ENCODE measurements at regions not wholly inside any gene's neighbourhood (a gene's known extent, or its start where the extent isn't known, plus 50 kb on each side); places are given as distances from the start of the nearest gene placed in this dataset.

DNA sequence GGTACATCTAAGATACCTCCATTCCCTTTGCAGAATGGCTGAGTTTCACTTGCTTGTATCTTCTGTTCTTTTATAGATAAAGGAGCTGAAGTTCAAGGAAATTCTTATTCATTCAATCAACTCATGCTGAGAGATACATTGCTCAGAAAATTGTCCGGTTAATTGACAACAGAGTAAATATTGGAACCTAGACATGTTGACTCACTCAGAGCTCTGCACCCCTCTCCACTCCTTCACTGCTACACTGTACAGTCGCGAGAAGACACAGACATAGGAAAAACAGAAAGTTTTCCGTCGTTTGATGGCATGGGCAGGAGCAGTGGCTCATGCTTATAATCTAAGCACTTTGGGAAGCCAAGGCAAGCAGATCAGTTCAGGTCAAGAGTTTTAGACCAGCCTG lies 690.5 kb upstream of the SOX9 start:
- H3K9me3 ChIP-seq = no peaks in the 10 kb centered on the region
- H3K4me1 ChIP-seq (ENCODE audit: insufficient read depth) = no peaks in the 10 kb centered on the region
- H3K4me3 ChIP-seq = no peak overlapping the region
- no peaks in the 10 kb centered on the region for H3K27me3 ChIP-seq
- DNase-seq = no peak
- WGBS, 3 donors = 83 to 90% (median 87%) methylated on average over 5 of the region's 5 CpGs
- TF ChIP-seq, protein P1, sequence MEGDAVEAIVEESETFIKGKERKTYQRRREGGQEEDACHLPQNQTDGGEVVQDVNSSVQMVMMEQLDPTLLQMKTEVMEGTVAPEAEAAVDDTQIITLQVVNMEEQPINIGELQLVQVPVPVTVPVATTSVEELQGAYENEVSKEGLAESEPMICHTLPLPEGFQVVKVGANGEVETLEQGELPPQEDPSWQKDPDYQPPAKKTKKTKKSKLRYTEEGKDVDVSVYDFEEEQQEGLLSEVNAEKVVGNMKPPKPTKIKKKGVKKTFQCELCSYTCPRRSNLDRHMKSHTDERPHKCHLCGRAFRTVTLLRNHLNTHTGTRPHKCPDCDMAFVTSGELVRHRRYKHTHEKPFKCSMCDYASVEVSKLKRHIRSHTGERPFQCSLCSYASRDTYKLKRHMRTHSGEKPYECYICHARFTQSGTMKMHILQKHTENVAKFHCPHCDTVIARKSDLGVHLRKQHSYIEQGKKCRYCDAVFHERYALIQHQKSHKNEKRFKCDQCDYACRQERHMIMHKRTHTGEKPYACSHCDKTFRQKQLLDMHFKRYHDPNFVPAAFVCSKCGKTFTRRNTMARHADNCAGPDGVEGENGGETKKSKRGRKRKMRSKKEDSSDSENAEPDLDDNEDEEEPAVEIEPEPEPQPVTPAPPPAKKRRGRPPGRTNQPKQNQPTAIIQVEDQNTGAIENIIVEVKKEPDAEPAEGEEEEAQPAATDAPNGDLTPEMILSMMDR (IDR thresholded peaks at IDR 0.05) = no peak
- TF ChIP-seq POLR2A (IDR thresholded peaks at IDR 0.05) = no peak
- no peak for TF ChIP-seq EP300 (IDR thresholded peaks at IDR 0.05)
- H3K36me3 ChIP-seq = no peaks in the 10 kb centered on the region
- H3K27ac ChIP-seq = no peak overlapping the region
- intact Hi-C loops (cut with DNase I) = no loop called here

DNA sequence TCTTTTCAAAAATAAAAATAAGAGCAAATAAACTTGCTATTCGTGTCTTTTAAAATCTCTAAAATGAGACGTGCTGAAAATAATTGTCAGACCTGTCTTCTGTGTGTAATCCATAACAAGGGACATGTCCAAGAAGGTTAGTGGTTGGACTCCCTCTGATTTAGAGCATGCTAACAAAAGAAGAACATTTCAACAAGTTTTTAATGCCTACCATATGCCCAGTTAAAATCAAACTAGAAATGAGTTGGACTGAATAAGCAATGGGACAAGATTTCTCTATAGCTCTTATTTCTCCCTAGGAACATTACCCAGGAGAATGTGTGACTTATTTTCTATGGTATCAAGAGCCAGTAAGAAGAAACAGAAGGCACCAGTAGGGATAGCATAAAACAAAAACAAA lies 689.7 kb upstream of the SOX9 start:
- H3K27ac ChIP-seq = no peak overlapping the region
- WGBS, 3 donors = 61 to 82% (median 67%) methylated on average over 2 of the region's 2 CpGs
- DNase-seq = no peak
- H3K27me3 ChIP-seq = no peaks in the 10 kb centered on the region
- H3K4me1 ChIP-seq (ENCODE audit: insufficient read depth) = no peaks in the 10 kb centered on the region
- H3K4me3 ChIP-seq = no peak overlapping the region
- no peaks in the 10 kb centered on the region for H3K36me3 ChIP-seq
- intact Hi-C loops (cut with DNase I) = no loop called here
- no peak for TF ChIP-seq POLR2A (IDR thresholded peaks at IDR 0.05)
- TF ChIP-seq EP300 (IDR thresholded peaks at IDR 0.05) = no peak
- TF ChIP-seq, protein P1 (IDR thresholded peaks at IDR 0.05) = no peak
- no peaks in the 10 kb centered on the region for H3K9me3 ChIP-seq

DNA sequence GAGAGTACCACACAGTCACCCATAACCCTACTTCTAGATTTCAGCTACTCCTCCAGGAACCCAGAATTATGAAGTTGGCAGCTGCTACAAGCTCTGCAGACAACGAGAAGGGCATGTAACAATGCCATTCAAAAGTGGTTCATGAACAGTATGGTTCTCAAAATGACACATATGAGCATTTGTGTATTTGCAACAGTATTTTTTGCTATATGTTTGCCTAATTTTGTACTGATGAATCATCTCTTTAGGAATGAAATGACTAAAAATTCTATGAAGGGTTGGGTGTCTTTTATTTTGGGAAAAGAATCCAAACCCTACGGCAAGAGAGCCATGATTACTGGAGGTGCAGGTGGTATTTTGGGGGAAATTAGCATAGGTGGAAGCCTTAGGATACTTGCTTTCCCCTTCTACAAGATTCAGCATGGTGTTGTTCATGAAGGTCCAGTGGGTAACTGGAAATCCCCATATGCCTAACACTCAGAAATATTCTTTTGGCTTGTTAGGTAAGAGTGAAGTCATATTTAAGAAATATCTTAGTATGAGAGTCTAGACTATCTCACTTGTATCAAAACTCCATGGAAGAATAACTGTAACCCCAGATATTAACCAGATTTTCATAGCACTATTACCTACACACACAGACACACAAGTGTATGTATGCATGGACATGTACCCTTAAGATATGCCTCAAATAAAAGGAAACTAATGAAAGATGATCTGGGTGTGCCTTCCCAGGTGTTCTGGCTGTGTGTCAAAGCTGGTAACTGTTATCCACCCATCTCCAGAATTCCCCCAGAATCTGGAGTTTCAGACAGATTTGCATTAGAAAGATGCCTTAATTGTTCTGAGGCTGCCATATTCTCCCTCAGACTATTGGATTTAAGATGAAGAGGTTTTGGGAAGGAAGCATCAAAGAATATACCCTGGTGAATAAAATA lies 688.2 kb upstream of the SOX9 start:
- no peak overlapping the region for H3K4me3 ChIP-seq
- WGBS, 3 donors = 67 to 74% (median 71%) methylated on average over 2 of the region's 2 CpGs
- H3K27me3 ChIP-seq = no peaks in the 10 kb centered on the region
- no peaks in the 10 kb centered on the region for H3K36me3 ChIP-seq
- H3K9me3 ChIP-seq = no peaks in the 10 kb centered on the region
- H3K27ac ChIP-seq = no peak overlapping the region
- no peaks in the 10 kb centered on the region for H3K4me1 ChIP-seq (ENCODE audit: insufficient read depth)
- intact Hi-C loops (cut with DNase I) = no loop called here
- TF ChIP-seq POLR2A (IDR thresholded peaks at IDR 0.05) (no peak), EP300 (IDR thresholded peaks at IDR 0.05) (no peak)
- no peak for DNase-seq

DNA sequence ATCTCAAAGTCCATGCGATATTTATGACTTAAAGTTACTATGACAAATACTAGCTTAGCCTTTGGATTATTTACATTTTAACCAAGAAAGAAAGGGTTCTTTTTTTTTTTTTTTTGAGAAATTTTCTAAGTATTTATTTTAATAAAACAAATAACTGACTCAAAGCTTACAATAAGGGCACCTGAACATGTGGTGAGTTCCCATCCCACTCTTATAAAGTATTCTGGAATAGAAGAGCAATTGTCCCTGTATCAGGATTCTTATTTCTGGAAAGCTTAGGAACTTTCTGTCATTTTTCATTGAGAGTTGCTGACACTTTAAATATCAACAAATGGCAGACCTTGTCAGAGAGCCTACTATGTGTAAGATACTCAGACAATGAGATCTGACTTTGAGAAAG lies 686.1 kb upstream of the SOX9 start:
- no peaks in the 10 kb centered on the region for H3K27me3 ChIP-seq
- TF ChIP-seq, protein P1 (IDR thresholded peaks at IDR 0.05) = no peak
- TF ChIP-seq POLR2A (IDR thresholded peaks at IDR 0.05) (no peak), EP300 (IDR thresholded peaks at IDR 0.05) (no peak)
- no peak overlapping the region for H3K4me3 ChIP-seq
- no peaks in the 10 kb centered on the region for H3K4me1 ChIP-seq (ENCODE audit: insufficient read depth)
- H3K36me3 ChIP-seq = no peaks in the 10 kb centered on the region
- no peak overlapping the region for H3K27ac ChIP-seq
- no peaks in the 10 kb centered on the region for H3K9me3 ChIP-seq
- 88 to 97% (median 95%) methylated on average over 1 of the region's 1 CpG for WGBS, 3 donors
- DNase-seq = no peak
- intact Hi-C loops (cut with DNase I) = no loop called here

DNA sequence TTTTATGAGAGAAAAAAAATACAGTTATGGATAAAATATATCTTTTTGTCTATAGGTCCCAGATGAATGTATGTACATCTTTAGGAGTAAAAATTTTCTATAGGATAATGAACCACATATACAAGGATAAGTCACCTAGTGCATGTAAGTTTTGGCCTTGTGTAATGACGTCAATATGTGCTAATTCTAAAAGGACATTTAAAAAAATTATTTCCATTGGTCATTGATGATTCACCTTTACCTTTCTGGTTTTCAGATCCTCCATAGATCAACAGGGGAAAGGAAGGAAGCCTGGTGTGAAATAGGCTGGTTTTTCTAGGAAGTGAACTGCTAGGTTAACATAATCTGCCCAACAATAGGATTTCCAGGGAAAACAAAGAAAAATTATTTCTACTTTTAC lies 684.3 kb upstream of the SOX9 start:
- no peak overlapping the region for H3K4me3 ChIP-seq
- TF ChIP-seq, protein P1 (IDR thresholded peaks at IDR 0.05) = no peak
- TF ChIP-seq POLR2A (IDR thresholded peaks at IDR 0.05) (no peak), EP300 (IDR thresholded peaks at IDR 0.05) (no peak)
- no peaks in the 10 kb centered on the region for H3K4me1 ChIP-seq (ENCODE audit: insufficient read depth)
- no peaks in the 10 kb centered on the region for H3K27me3 ChIP-seq
- no peak overlapping the region for H3K27ac ChIP-seq
- DNase-seq = no peak
- H3K9me3 ChIP-seq = no peaks in the 10 kb centered on the region
- no peaks in the 10 kb centered on the region for H3K36me3 ChIP-seq
- 78 to 79% (median 79%) methylated on average over 1 of the region's 1 CpG for WGBS, 3 donors
- intact Hi-C loops (cut with DNase I) = no loop called here

Data from ovary (tissue), 7 donors.